Activated naive CD4-positive, alpha-beta T cell treated with anti-CD3 and anti-CD28 coated beads, Interleukin-2, amount 50 U/mL, for 24 hours (primary cell): ENCODE measurements at regions not wholly inside any gene's neighbourhood (a gene's known extent, or its start where the extent isn't known, plus 50 kb on each side); places are given as distances from the start of the nearest gene placed in this dataset.

Experiments
- H3K27ac Mint-ChIP-seq: one replicate; pipeline ENCODE4 v1.8.0; 2021; ENCODE audit warnings: mild to moderate bottlenecking, mixed read lengths
- H3K27me3 Mint-ChIP-seq: one replicate; pipeline ENCODE4 v1.8.0; 2021; ENCODE audit warnings: mixed read lengths
- H3K36me3 Mint-ChIP-seq: one replicate; pipeline ENCODE4 v1.8.0; 2021; ENCODE audit warnings: mixed read lengths
- H3K4me1 Mint-ChIP-seq: one replicate; pipeline ENCODE4 v1.8.0; 2021; ENCODE audit warnings: mixed read lengths
- H3K4me3 Mint-ChIP-seq: one replicate; pipeline ENCODE4 v1.8.0; 2021; ENCODE audit warnings: mild to moderate bottlenecking, mixed read lengths
- H3K9me3 Mint-ChIP-seq: one replicate; pipeline ENCODE4 v1.8.0; 2021; ENCODE audit warnings: mixed read lengths

DNA sequence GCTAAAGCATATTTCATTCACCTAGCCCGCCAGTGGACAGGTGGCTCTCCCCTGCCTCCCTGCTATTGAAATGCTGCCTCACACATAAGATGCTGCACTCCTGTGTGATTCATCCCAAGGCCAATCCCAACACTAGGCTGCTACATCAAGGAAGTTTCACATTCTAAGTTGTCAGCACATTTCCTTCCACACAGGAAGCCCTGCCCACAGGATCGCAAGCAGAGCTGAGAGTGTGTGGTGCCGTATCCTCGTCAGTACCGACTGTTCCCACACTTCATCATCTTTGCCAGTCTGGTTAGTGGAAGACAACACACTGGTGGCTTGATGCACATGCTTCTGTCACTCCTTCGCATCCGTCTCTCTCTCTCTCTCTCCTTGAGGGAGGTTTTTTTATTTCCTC is 194.3 kb upstream of the PPP2R2D start:
- H3K27ac Mint-ChIP-seq = no peak overlapping the region
- H3K36me3 Mint-ChIP-seq = peaks cover 4% of the 10 kb centered on the region
- H3K4me1 Mint-ChIP-seq = no peaks in the 10 kb centered on the region
- H3K9me3 Mint-ChIP-seq = peaks cover 5% of the 10 kb centered on the region
- H3K27me3 Mint-ChIP-seq = peaks cover 2% of the 10 kb centered on the region
- H3K4me3 Mint-ChIP-seq = no peak overlapping the region

DNA sequence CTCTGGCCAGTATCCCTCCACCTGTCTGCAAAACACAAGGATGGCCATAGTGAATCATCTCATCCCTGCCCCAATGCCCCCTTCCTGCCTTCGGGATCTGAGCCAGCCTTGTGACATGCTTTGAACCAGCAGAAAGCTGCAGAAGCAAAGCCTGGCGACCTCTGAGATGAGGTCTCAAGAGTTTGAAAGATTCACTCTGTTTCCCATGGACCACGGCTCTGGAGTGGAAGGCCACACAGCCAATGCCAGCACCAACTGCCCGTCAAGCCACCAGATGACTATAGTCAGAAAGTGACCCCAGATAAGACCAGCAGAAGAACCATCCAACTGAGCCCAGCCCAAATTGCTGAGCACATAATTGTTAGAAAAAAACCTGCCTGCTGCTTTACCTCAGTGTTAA is 193.9 kb upstream of the PPP2R2D start:
- Mint-ChIP-seq H3K9me3 (peaks cover 5% of the 10 kb centered on the region), H3K27me3 (peaks cover 2% of the 10 kb centered on the region), H3K27ac (no peak overlapping the region), H3K36me3 (peaks cover 4% of the 10 kb centered on the region), H3K4me1 (no peaks in the 10 kb centered on the region), H3K4me3 (no peak overlapping the region)

DNA sequence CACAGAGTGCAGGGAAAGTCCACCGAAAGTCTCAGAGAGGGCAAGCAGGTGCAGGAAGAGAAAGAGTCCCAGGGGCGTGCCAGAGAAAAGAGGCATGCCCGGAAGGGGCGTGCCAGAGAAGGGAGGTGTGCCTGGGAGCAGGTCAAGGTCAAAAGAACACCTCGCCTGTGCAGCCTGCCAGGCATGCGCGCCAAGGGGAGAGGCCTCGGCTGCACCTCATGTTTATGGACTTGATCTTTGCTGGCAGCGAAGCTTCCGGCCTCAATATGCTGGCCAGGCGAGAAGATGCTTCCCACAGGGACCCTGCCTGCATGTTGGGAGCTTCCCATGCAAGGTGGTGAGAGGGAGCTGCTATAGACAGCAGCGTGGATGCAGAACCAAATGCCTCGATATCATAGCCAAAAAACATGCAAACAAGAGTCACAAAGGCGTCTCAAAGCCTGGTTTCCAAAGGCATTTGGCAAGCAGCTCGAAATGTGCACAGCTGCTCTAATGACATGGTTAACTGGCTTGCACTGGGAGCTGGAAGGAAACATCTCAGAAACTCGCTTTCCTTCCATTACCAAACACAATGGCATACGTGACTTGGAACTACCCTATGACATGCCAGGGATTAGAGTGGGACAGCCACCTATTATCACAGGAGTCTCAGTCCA is 192.5 kb upstream of the PPP2R2D start:
- H3K4me3 Mint-ChIP-seq = no peak overlapping the region
- H3K36me3 Mint-ChIP-seq = peaks cover 4% of the 10 kb centered on the region
- peaks cover 5% of the 10 kb centered on the region for H3K9me3 Mint-ChIP-seq
- H3K27me3 Mint-ChIP-seq = peaks cover 2% of the 10 kb centered on the region
- H3K4me1 Mint-ChIP-seq = no peaks in the 10 kb centered on the region
- no peak overlapping the region for H3K27ac Mint-ChIP-seq

DNA sequence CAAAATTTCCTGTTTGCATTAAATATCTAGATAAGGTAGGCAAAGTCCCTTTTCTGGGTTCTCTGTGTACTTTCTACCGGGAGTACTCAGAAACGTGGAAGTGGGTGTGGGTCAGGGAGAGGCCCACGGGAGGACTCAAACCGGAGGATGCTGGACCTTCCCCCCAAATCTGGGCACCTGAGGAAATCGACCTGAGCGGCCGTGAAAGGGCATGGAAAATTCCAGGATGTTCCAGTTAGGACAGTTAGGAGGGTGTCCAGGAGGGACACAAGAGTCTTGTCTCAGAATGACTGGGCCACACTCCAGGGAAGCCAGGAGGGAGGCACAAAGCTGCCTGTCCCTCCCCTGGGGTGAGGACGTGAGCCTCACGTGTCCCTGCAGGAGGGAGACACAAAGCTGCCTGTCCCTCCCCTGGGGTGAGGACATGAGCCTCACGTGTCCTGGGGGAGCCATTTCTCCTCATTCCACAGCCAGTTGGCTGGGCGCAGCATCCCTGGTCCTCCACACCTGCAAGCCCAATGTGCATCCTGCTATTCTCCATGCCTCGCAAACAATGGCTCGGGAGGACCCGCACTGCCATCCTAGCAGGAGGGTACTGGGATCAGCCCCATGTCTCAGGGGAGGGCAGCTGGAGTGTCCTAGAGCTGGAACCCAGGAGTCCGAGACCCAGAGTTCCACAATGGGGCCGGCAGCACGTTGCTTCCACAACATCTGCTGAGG is 190.5 kb upstream of the PPP2R2D start:
- Mint-ChIP-seq H3K4me3 (no peak overlapping the region), H3K9me3 (peaks cover 5% of the 10 kb centered on the region), H3K27ac (no peak overlapping the region), H3K27me3 (peaks cover 6% of the 10 kb centered on the region), H3K4me1 (no peaks in the 10 kb centered on the region), H3K36me3 (peaks cover 4% of the 10 kb centered on the region)

DNA sequence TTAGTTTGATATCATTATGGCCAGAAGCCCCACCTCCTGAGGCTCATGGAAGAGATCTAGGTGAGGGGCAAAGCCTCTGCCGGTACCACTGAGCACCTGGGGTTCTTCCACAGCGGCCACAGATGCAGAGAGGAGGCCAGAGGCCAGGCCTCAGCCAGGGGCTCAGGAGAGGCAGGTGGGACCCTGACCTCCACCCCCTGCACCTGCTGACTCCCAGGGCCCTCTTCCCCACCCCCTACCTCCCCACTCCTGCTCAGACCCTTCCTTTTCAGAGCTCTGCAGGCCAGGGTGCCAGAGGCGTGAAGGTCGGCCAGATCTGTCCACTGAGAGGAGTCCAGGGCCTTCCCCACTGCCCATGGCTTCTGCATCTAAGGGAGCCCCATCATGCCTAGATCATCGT is 178.7 kb upstream of the PPP2R2D start:
- Mint-ChIP-seq H3K4me3 (no peak overlapping the region), H3K27me3 (peaks cover 8% of the 10 kb centered on the region), H3K27ac (no peak overlapping the region), H3K4me1 (peaks cover 7% of the 10 kb centered on the region), H3K9me3 (no peaks in the 10 kb centered on the region), H3K36me3 (no peaks in the 10 kb centered on the region)

DNA sequence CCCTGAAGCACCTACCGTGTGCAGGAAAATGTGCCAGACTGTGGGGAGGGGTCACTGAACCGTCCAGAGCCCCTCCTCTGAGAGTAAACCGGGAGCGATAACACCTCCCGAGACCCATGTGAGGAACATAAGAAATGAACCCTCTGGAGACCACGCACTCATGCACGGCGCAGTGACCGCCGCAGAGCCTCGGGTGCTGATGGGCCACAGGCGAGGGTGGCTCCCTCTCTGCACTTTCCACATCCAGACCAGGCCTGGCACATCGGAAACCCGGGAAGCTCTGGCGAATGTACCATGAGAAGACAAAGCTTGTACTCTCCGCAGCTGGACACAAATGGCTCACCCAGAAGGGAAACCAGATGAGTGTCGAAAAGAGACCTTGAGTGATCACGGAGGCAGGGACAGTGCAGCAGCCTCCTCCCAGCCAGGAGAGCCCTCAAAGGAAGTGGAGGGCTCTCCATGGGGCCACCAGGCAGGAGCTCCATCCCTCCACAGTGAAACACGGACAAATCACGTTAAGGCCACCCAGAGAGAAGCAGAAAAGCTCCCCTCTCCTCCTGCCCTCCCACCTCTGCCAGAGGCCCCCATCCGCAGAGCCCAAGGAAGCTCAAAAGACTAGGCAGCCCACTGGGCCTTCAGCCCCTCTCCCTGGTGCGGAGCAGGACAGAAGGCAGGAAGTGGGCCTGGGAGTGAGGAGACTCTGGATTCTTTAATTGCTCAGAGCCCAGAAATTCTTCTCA is 178.1 kb upstream of the PPP2R2D start:
- Mint-ChIP-seq H3K9me3 (no peaks in the 10 kb centered on the region), H3K4me3 (no peak overlapping the region), H3K27me3 (peaks cover 8% of the 10 kb centered on the region), H3K27ac (no peak overlapping the region), H3K4me1 (peaks cover 7% of the 10 kb centered on the region), H3K36me3 (no peaks in the 10 kb centered on the region)

DNA sequence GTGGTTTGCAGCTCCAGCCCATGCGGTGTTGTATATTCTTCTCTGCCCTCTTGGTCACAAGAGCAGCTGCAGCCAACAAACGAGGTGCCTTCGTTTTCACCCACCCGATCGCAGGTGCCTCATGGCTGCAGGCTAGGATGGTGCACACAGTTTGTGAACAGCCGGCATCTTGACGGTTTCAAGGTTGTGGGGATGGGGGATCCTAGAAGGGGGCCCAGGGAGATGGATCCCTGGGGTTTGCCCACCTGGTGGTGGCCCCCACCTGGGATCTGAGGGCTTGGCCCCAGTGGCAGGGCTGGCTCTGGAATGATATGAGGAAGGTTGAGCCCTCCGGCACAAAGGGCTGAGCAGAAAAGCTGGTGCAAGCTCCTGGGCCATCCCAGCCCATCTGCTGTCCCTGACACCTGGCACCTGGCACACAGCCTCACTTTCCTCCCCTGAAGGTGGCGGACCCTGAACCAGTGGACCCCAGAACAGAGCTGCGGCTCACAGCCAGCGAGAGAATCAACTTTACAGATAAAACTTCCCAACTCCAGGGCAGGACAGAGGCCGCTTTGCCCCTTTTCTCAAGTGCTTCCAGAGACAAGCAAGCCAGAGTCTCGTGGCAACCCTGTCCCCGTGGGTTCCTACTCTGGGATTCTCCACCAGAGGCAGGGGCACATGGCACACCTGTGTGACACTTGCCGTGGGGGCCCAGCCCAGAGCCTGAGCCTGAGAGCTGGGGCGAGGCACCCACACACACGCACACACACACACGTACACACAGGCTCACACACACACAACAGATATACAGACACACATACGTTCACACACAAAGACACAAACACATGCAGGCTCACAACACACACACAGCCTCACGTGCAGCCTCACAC is 177.3 kb upstream of the PPP2R2D start:
- Mint-ChIP-seq H3K27ac (no peak overlapping the region), H3K27me3 (peaks cover 8% of the 10 kb centered on the region), H3K4me3 (no peak overlapping the region), H3K4me1 (peaks cover 7% of the 10 kb centered on the region), H3K36me3 (no peaks in the 10 kb centered on the region), H3K9me3 (no peaks in the 10 kb centered on the region)

DNA sequence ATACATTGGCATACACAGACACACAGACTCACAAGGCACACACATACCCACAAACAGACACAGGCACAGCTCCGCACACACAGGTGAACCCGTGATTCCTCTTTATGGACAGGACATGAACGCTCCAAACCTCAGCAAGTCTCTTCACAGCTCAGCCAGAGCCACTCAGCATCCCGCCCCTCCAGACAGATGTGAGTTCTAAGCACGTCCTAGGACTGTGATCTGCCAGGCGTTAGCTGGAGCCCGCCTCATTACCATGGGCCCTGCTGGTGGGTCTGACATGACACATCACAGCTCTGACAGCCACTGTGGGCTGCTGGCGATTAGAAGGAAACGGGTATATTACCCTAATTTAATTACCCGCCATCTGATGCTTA is 176.7 kb upstream of the PPP2R2D start:
- Mint-ChIP-seq H3K4me3 (no peak overlapping the region), H3K9me3 (no peaks in the 10 kb centered on the region), H3K4me1 (peaks cover 7% of the 10 kb centered on the region), H3K27me3 (peaks cover 8% of the 10 kb centered on the region), H3K36me3 (no peaks in the 10 kb centered on the region), H3K27ac (no peak overlapping the region)

DNA sequence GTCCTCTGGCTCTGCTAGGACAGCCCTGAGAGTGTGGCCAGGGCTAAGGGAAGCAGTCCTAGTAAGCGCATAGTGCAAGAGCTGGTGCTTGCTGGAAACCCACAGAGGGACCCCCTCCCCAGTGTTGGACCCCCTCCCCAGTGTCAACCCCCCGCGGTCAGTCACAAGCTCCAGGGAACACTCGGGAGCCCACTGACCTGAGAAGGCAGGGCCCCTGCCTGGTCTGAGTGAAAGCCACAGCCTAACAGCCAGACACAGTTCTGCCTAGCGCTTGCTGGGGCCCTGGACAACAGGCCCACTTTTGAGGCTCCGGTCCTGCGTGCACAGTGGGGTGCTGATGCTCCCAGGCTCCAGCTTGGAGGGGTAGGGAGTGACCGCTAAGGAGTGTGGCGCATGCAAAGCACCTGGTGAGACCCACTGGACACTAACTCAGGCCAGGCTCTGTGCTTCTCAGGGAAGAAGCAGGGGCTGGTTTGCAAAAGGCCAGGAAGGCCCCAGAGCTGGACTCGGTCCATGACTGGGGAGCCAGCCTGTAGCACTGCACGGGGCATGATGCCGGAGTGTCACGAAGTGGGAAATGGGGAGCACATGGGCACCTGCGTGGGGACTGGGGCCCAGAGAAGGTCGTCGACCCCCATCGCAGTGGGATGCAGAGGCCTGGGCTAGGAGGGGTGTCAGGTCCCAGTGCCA is 175.8 kb upstream of the PPP2R2D start:
- Mint-ChIP-seq H3K27ac (no peak overlapping the region), H3K36me3 (no peaks in the 10 kb centered on the region)

DNA sequence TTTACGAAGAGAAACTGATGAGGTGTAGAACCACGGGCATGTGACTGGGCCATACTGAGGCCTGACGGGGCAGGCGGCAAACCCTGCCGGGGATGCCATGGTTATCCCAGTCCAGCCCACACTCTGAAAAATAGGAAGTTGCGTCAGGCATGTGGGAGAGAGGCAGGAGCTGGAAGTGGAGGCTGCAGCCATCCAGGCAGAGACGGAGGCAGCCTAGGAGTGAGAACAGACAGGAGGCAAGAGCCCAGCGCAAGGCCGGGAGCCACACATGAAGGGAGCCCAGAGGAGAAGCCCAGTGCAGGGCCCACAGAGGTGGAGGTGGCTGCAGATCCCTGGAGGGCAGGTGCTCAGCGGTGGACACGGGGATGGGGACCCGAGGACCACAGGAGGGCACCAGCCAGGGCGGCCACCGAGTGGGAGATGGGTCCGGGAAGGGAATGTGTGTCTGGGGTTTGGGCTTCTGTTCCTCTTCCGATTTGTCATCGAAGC is 175.2 kb upstream of the PPP2R2D start:
- Mint-ChIP-seq H3K27ac (no peak overlapping the region), H3K27me3 (peaks cover 8% of the 10 kb centered on the region), H3K4me3 (no peak overlapping the region)

More for the DNA sequence above, 175.8 kb upstream of the PPP2R2D start:
- H3K27me3 Mint-ChIP-seq = peaks cover 8% of the 10 kb centered on the region
- H3K9me3 Mint-ChIP-seq = no peaks in the 10 kb centered on the region
- no peak overlapping the region for H3K4me3 Mint-ChIP-seq
- H3K4me1 Mint-ChIP-seq = peaks cover 7% of the 10 kb centered on the region

DNA sequence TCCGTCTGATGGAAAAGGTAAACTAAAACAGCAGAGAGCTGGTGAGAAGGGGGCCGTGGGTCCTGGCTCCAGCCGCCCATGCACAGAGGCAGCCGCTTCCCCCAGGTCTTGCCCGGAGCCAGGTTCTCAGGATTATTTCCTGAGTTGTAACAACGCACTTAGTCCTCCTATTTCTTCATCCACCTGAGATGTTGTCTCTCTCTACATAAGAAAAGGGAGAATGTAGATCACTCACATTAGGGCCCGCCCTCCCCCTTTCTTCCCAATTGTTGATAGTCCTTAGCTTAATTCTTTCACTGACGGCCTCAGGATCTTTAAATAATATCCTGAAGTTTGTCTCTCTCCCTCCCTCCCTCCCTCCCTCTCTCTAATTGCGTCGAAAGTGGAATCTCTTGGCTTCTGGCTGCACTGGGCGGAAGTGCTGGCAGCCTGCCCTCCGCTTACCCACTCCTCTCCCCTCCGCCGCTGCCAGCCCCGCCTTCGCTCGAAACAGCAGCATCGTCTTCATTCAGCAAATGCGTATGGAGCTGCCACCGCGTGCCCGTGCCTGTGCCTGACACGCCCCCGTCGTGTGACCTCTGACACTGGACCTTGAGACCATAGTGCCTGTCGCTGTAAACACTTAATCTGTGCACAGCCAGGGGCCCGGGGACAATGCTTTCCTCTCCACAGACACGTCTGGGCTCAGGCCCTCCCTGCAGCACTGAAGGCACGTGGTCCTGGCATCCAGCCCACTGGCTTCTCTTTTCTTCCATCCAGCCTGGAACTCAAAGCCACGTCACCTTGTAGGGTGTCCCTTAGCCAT is 174.5 kb upstream of the PPP2R2D start:
- Mint-ChIP-seq H3K9me3 (no peaks in the 10 kb centered on the region), H3K4me1 (peaks cover 7% of the 10 kb centered on the region), H3K27ac (no peak overlapping the region), H3K36me3 (no peaks in the 10 kb centered on the region), H3K27me3 (peaks cover 5% of the 10 kb centered on the region), H3K4me3 (no peak overlapping the region)

More for the DNA sequence above, 175.2 kb upstream of the PPP2R2D start:
- Mint-ChIP-seq H3K9me3 (no peaks in the 10 kb centered on the region), H3K36me3 (no peaks in the 10 kb centered on the region), H3K4me1 (peaks cover 7% of the 10 kb centered on the region)

DNA sequence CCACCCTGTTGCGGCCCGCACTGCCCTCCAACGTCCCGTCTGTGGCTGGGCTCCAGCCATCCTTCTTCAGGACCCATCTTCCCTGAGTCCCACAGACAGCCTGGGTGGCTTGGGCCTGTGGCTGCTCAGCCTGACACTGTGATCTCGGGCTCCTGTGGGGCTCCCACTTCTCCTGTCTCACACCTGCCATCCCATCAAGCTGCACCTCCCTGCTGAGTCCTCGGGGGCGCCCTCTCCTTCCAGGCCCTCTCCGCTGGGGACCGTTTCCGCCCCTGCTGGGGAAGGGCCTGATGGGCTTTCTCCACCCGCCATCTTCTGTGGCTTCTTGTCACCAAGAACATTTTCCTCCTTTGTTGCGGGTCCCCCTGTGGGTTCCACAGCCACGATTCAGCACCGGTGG is 173.8 kb upstream of the PPP2R2D start:
- no peak overlapping the region for H3K4me3 Mint-ChIP-seq
- no peaks in the 10 kb centered on the region for H3K36me3 Mint-ChIP-seq
- peaks cover 5% of the 10 kb centered on the region for H3K27me3 Mint-ChIP-seq
- H3K4me1 Mint-ChIP-seq = peaks cover 7% of the 10 kb centered on the region
- H3K9me3 Mint-ChIP-seq = no peaks in the 10 kb centered on the region
- H3K27ac Mint-ChIP-seq = no peak overlapping the region

DNA sequence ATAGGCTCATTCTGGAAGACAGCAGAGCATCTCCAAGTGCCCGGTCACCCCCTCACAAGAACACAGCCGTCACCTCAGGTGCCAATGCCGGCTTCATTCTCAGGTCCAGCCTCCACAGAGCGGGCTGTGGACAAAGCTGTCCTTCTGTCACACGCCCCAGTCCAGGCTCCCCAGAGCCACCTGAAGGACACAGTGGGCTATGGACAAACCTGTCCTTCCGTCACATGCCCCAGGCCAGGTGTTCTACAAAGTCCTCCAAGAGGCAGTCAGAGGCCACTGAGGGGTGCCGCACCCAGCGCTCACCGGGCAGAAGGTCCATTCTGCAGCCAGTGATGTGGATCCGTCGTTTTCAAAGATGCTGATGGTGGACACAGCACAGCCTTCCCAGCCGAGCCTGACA is 173.2 kb upstream of the PPP2R2D start:
- H3K36me3 Mint-ChIP-seq = no peaks in the 10 kb centered on the region
- no peak overlapping the region for H3K4me3 Mint-ChIP-seq
- peaks cover 5% of the 10 kb centered on the region for H3K27me3 Mint-ChIP-seq
- no peaks in the 10 kb centered on the region for H3K9me3 Mint-ChIP-seq
- H3K4me1 Mint-ChIP-seq = peaks cover 7% of the 10 kb centered on the region
- H3K27ac Mint-ChIP-seq = no peak overlapping the region
